Thoracic aorta (tissue), 2 donors: ENCODE measurements at regions not wholly inside any gene's neighbourhood (a gene's known extent, or its start where the extent isn't known, plus 50 kb on each side); places are given as distances from the start of the nearest gene placed in this dataset.
"Not testable (repeated sequence)": the region's sequence is repeated elsewhere in the genome, so short reads cannot be mapped to it uniquely, and the experiment has no call there.

Experiments used
- ATAC-seq: fragments of 150-250 bp; one replicate; pipeline ENCODE4 v1.8.0; 2017; ENCODE audit warnings: low read depth; ENCODE audit not compliant: insufficient number of reproducible peaks, low FRiP score
- DNase-seq: peaks from one replicate; pipeline ENCODE4 v3.0.0-alpha.2; 2020; ENCODE audit warnings: low spot score
- H3K27ac ChIP-seq, 2 donors: fragments of 200-600 bp; sonication (generic); 1 replicate in 1 of 2; 2 replicates in 1 of 2; pipeline ENCODE4 v1.5.1; 2016; ENCODE audit warnings: mild to moderate bottlenecking in 2 of 2, moderate library complexity in 2 of 2
- H3K27me3 ChIP-seq: fragments of 200-600 bp; sonication (generic); replicated peaks from 2 replicates; pipeline ENCODE4 v1.6.0; 2016; ENCODE audit warnings: mild to moderate bottlenecking; ENCODE audit not compliant: insufficient read depth
- H3K36me3 ChIP-seq: fragments of 200-600 bp; sonication (generic); one replicate; pipeline ENCODE4 v1.5.1; 2016
- H3K4me1 ChIP-seq, 2 donors: fragments of 200-600 bp; sonication (generic); 1 replicate in 1 of 2; 2 replicates in 1 of 2; pipeline versions ENCODE4 v1.5.1 to v1.6.0; 2016; ENCODE audit warnings: low read depth in 2 of 2, mild to moderate bottlenecking in 1 of 2; ENCODE audit not compliant: control insufficient read depth in 1 of 2
- H3K4me3 ChIP-seq: fragments of 200-600 bp; sonication (generic); 2 replicates; pipeline ENCODE4 v1.5.1; 2016; ENCODE audit warnings: mild to moderate bottlenecking
- H3K9me3 ChIP-seq: fragments of 200-600 bp; sonication (generic); 2 replicates; pipeline ENCODE4 v1.5.1; 2016
- TF ChIP-seq, protein P1 (sequence below): fragments of 200-600 bp; sonication (generic); IDR thresholded peaks from one replicate; pipeline ENCODE4 v1.5.1; 2019; ENCODE audit warnings: antibody characterized with exemption

DNA sequence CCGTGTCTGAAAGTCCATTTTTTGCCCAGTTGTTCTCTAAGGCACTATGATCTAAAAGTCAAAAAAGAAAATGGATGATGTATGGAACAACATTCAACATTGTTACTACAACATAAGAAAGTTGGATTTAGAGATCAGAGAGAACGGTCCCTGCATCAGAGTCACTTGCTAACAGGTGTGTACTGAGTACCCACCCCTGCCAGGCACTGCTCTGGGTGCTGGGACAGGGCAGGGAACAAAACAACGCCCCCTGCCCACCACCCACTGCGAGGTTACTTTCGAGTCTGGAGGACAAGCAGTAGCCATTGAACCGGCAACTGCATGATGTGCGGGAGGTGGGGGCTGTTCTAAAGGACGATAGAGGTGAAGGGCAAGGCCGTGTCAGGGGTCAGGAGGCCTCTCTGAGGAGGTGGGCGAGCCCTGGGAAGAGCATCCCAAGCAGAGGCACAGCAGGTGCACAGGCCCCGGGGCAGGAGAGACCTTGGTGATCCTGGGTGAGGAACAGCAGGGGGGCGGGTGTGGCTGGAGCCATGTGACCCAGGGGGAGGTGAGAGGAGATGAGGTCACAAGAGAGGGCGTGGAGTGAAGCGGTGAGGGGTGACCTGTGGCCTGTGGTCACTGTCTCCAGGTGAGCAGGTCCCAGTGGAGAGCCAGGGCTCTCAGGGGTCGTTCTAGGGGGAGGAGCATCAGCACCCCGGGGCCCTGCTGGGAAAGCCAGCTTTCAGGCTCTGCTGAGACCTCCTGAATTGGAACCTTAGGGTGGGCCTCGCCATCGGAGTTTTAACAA lies 197.5 kb upstream of the SULF2 start:
- DNase-seq (no peak), ATAC-seq (no peak)
- no peak overlapping the region for H3K4me3 ChIP-seq
- TF ChIP-seq, protein P1, sequence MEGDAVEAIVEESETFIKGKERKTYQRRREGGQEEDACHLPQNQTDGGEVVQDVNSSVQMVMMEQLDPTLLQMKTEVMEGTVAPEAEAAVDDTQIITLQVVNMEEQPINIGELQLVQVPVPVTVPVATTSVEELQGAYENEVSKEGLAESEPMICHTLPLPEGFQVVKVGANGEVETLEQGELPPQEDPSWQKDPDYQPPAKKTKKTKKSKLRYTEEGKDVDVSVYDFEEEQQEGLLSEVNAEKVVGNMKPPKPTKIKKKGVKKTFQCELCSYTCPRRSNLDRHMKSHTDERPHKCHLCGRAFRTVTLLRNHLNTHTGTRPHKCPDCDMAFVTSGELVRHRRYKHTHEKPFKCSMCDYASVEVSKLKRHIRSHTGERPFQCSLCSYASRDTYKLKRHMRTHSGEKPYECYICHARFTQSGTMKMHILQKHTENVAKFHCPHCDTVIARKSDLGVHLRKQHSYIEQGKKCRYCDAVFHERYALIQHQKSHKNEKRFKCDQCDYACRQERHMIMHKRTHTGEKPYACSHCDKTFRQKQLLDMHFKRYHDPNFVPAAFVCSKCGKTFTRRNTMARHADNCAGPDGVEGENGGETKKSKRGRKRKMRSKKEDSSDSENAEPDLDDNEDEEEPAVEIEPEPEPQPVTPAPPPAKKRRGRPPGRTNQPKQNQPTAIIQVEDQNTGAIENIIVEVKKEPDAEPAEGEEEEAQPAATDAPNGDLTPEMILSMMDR, result no peak
- no peak overlapping the region for H3K27ac ChIP-seq
- H3K9me3 ChIP-seq, result no peaks in the 10 kb centered on the region
- H3K27me3 ChIP-seq, result no peaks in the 10 kb centered on the region
- H3K36me3 ChIP-seq, result no peaks in the 10 kb centered on the region
- H3K4me1 ChIP-seq, result peaks cover 0 to 2% of the 10 kb centered on the region in 2 donors

DNA sequence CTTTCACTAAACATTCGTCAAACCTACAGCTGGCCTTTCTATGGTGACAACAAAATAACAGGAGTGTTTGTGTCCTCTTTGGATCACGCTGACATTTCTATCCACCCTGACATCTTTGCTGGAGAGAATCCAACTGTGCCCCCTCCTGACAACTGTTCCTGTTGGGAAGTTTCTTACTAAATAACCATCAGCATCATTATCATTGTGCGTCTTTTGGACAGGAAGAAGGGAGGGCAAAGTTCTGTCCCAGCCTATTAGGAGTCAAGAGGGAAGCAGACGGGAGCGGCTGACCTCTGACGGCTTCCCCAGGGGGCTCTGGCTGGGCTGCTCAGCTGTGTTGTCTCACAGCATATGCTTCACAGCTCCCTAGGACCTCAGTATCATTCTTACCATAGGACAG lies 195.9 kb upstream of the SULF2 start:
- TF ChIP-seq, protein P1, result no peak
- DNase-seq (no peak), ATAC-seq (no peak)
- Histone ChIP-seq H3K4me1 (peaks cover 0 to 4% of the 10 kb centered on the region in 2 donors), H3K9me3 (no peaks in the 10 kb centered on the region), H3K4me3 (no peak overlapping the region), H3K36me3 (no peaks in the 10 kb centered on the region), H3K27me3 (no peaks in the 10 kb centered on the region), H3K27ac (no peak overlapping the region)

DNA sequence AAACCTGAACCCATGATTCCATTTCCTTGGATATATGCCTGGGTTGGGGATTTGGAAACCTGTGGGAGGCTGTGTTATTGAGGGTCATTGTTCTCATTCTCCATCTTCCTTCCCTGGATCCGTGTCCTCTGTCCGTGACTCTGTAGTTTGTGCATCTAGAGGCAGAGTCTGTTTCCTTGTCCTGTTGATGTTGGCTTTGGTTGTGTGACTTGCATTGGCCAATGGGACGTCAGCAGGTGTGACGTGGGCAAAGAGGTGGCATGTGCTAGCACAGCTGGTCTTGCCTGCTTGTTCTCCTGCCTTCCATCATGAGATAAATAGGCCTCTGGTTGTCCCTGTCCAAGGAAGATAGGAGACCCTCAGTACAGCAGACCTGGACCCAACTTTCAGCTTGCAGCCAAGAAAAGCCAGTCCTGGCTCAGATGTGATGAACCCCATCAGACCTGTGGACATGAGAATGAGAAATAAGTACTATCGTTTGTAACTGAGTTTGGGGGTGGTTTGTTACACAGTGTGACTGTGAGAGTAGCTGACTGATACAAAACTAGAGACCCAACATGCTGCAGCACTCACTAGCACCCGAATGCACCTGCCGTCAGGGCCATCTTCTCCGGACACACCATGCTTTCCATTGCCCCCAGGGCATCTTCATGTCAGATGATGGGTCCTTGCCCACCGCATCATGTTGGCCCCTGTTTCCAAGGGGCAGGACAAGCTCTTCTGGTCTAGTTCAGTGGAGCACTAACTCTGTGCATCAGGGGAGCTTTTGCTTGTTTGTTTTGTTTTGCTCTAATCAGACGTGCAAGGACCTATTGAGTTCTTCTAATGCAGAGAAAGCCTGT lies 195.3 kb upstream of the SULF2 start:
- DNase-seq, result no peak
- H3K27ac ChIP-seq, result no peak overlapping the region
- H3K9me3 ChIP-seq, result no peaks in the 10 kb centered on the region
- no peaks in the 10 kb centered on the region for H3K36me3 ChIP-seq
- peaks cover 0 to 4% of the 10 kb centered on the region in 2 donors for H3K4me1 ChIP-seq
- no peaks in the 10 kb centered on the region for H3K27me3 ChIP-seq
- no peak for ATAC-seq
- H3K4me3 ChIP-seq, result no peak overlapping the region
- TF ChIP-seq, protein P1, result no peak

DNA sequence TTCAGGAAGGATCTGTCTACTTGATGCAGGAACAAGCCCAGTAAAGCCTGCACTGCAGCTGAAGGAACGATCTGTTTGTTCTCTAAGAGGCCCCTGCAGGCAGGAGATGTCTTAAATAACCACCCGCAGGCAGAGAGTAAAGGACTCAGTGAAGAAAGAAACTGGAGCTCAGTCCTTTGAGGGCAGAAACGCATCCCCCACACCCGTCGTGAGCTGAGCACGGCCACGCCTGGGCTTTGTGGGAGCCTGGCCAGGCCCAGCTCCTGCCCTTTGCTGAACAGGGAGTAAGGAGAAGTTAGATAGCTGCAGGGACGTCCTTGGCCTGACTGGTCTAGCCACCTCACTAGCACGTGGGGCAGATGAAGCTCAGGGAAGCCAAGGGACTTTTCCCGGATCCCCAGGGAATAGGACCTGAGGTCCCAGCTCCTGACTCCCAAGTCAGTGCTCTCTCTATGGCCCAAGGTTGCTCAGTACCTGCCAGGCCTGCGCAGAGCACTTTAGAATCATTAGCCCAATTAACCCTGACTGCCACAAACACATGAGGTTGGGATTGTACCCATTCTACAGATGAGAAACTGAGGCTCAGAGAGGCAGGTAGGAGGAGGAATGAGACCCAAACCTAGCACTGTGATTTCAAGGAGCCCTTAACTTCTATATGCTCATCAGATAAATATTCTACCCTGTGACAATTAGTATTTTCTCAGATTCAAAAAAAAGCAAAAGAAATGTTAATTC lies 194.2 kb upstream of the SULF2 start:
- not testable (repeated sequence) for H3K9me3 ChIP-seq, H3K4me1 ChIP-seq, H3K4me3 ChIP-seq, DNase-seq, H3K27me3 ChIP-seq, H3K27ac ChIP-seq, ATAC-seq, H3K36me3 ChIP-seq

DNA sequence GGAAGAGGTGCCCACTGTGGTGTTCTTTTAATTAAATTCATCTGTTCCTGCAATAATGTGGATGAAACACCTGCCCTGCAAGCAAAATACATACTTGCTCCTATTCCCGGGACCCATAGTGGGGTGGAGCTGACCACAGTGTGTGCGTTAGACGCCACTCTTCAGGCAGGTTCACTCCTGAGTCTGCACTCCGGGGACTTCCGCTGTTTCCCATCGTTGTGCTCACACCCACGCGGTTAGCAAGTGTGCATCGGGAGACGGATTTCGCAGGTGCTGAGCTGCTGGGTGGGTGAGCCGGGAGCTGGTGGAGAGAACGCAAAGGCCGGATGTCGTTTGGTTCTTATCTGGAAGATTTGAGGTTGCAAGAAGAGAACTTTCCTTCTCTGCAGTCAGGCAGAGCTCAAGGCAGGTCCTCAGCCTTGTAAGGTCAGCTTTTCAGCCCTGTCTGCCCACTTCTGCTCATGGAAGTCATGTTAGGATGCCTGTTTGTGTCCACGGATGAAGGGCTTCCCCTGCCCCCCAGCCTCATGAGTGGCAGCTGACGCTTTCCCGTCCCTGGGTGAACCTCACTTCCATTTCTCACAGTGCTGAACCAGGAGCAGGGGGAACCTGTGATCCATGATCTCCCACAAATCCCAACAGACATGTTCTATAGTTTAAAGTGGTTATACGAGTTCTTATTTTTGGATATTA lies 193.3 kb upstream of the SULF2 start:
- not testable (repeated sequence) for ATAC-seq, DNase-seq, H3K36me3 ChIP-seq, H3K27ac ChIP-seq, H3K27me3 ChIP-seq, H3K9me3 ChIP-seq, H3K4me1 ChIP-seq, H3K4me3 ChIP-seq

DNA sequence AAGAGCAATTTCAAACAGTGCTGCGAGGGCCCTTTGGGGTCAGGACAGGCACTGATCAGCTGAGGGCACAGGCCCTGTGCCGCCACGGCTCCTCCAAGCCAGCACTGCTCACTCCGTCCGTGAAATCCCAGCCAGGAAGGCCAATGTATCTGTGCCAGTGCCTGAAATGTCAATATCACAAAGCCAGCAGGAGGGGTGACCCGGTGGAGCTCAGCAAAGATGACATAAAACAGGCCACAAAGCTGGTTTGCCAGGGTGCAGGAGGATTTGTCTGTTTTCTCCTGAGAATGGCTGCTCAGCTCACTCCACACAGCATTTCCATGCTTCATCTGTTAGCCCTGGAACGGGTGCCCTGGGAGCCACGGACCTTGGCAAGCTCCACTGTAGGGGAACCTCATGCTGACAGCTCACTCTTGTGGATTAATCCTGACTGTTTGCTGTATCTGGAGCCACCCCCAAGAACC lies 192.5 kb upstream of the SULF2 start:
- not testable (repeated sequence) for H3K27ac ChIP-seq, ATAC-seq, H3K27me3 ChIP-seq, DNase-seq, H3K9me3 ChIP-seq, H3K4me1 ChIP-seq, H3K4me3 ChIP-seq, H3K36me3 ChIP-seq

DNA sequence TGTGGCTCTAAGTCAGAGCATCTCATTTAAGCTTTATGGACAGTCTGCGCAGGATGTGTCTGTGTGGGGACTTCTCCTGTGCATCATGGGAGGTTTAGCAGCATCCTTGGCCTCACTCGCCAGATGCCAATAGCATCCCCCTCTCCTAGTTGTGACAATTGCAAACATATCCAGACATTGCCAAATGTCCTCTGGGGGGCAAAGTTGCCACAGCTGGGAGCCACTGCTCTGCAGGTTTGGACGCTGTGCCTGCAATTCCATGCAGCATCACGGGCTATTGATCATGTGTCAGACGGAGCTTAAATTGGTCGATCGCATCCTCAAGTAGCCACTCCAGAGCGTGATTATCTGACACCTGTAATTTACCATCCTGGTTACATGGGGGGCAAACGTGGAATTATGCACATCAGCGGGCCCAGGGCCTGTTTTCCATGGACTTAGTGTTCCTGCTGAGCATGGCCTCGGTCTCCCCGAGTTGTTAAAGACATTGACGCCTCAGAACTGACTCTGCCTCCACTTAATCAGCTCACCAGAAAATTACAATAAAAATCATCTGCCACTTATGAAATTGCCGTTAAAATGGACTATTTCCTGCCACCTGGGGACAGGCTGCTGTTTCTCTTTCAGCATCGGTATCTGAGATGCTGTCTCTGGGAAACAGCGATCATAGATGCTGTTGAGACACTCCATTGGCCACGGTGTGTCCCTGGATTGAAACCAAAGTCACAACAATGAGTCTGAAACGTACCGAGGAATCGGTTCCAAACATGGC lies 191.9 kb upstream of the SULF2 start:
- H3K36me3 ChIP-seq, H3K4me3 ChIP-seq, DNase-seq: not testable (repeated sequence)

More for the DNA sequence above, 191.9 kb upstream of the SULF2 start:
- not testable (repeated sequence) for H3K27ac ChIP-seq, H3K9me3 ChIP-seq, ATAC-seq, H3K27me3 ChIP-seq, H3K4me1 ChIP-seq
